Cardiac muscle cell (in vitro differentiated cells and primary cell): ENCODE measurements at regions not wholly inside any gene's neighbourhood (a gene's known extent, or its start where the extent isn't known, plus 50 kb on each side); places are given as distances from the start of the nearest gene placed in this dataset.
"Not testable (repeated sequence)": the region's sequence is repeated elsewhere in the genome, so short reads cannot be mapped to it uniquely, and the experiment has no call there.

Experiments
- DNase-seq, 2 donors: peaks; one replicate each; pipeline versions ENCODE4 v3.0.0 to v3.0.0-alpha.2; 2010 to 2017; ENCODE audit warnings: low read depth in 1 of 2, low spot score in 1 of 2
- H3K27ac ChIP-seq: fragments of 200-600 bp; sonication (generic); 2 replicates; pipeline ENCODE4 v1.5.1; 2016
- H3K27me3 ChIP-seq: fragments of 200-600 bp; sonication (generic); 2 replicates; pipeline ENCODE4 v1.6.0; 2016; ENCODE audit warnings: control low read depth
- H3K36me3 ChIP-seq: fragments of 200-600 bp; sonication (generic); 2 replicates; pipeline ENCODE4 v1.5.1; 2016; ENCODE audit warnings: control low read depth
- H3K4me1 ChIP-seq: fragments of 200-600 bp; sonication (generic); 2 replicates; pipeline ENCODE4 v1.8.1; 2017; ENCODE audit warnings: low read depth, mild to moderate bottlenecking, mixed run types
- H3K4me3 ChIP-seq: fragments of 200-600 bp; sonication (generic); 2 replicates; pipeline ENCODE4 v1.5.1; 2016; ENCODE audit warnings: mild to moderate bottlenecking
- H3K9me3 ChIP-seq: fragments of 200-600 bp; sonication (generic); 2 replicates; pipeline ENCODE4 v1.5.1; 2017; ENCODE audit warnings: low read depth, mild to moderate bottlenecking, control low read depth
- CTCF ChIP-seq: IDR thresholded peaks from 2 replicates; pipeline ENCODE4 v1.5.1; 2012; ENCODE audit warnings: low read depth, mild to moderate bottlenecking, low read length

GRCh38 chr2:208781166-208781565, 374.6 kb downstream of the PTH2R start:
- Histone ChIP-seq H3K27ac (no peak overlapping the region), H3K27me3 (no peaks in the 10 kb centered on the region), H3K9me3 (no peaks in the 10 kb centered on the region), H3K36me3 (no peaks in the 10 kb centered on the region), H3K4me1 (no peaks in the 10 kb centered on the region), H3K4me3 (no peak overlapping the region)
- no peak for DNase-seq
- TF ChIP-seq CTCF, result no peak

- no peaks in the 10 kb centered on the region for H3K4me1 ChIP-seq
- H3K36me3 ChIP-seq, result no peaks in the 10 kb centered on the region
- no peak for TF ChIP-seq CTCF
- H3K4me3 ChIP-seq, result no peak overlapping the region
- no peak overlapping the region for H3K27ac ChIP-seq
- DNase-seq, result no peak
- no peaks in the 10 kb centered on the region for H3K9me3 ChIP-seq
- H3K27me3 ChIP-seq, result no peaks in the 10 kb centered on the region
Measured at GRCh38 chr2:208782097-208782496, 375.5 kb downstream of the PTH2R start.

GRCh38 chr2:208783184-208783583, 376.6 kb downstream of the PTH2R start:
- no peaks in the 10 kb centered on the region for H3K27me3 ChIP-seq
- no peaks in the 10 kb centered on the region for H3K36me3 ChIP-seq
- TF ChIP-seq CTCF, result no peak
- H3K9me3 ChIP-seq, result no peaks in the 10 kb centered on the region
- no peak overlapping the region for H3K27ac ChIP-seq
- no peak overlapping the region for H3K4me3 ChIP-seq
- no peaks in the 10 kb centered on the region for H3K4me1 ChIP-seq
- no peak for DNase-seq

- not testable (repeated sequence) for H3K4me1 ChIP-seq, H3K27ac ChIP-seq, H3K9me3 ChIP-seq, H3K36me3 ChIP-seq, H3K27me3 ChIP-seq, H3K4me3 ChIP-seq, DNase-seq
Measured at GRCh38 chr2:208784774-208785173, 378.2 kb downstream of the PTH2R start.

- no peaks in the 10 kb centered on the region for H3K4me1 ChIP-seq
- TF ChIP-seq CTCF, result no peak
- H3K9me3 ChIP-seq, result no peaks in the 10 kb centered on the region
- H3K27ac ChIP-seq, result no peak overlapping the region
- H3K27me3 ChIP-seq, result no peaks in the 10 kb centered on the region
- no peak for DNase-seq
- H3K4me3 ChIP-seq, result no peak overlapping the region
- H3K36me3 ChIP-seq, result no peaks in the 10 kb centered on the region
Measured at GRCh38 chr2:208791257-208791656, 384.7 kb downstream of the PTH2R start.

- no peak for DNase-seq
- H3K27me3 ChIP-seq, result no peaks in the 10 kb centered on the region
- no peaks in the 10 kb centered on the region for H3K36me3 ChIP-seq
- no peak for TF ChIP-seq CTCF
- H3K4me3 ChIP-seq, result no peak overlapping the region
- H3K9me3 ChIP-seq, result no peaks in the 10 kb centered on the region
- no peak overlapping the region for H3K27ac ChIP-seq
- no peaks in the 10 kb centered on the region for H3K4me1 ChIP-seq
Measured at GRCh38 chr2:208792766-208793165, 386.2 kb downstream of the PTH2R start.
